SIG-M5 treated with dmso at 0.1 percent for 504 hours (cell line): ENCODE measurements at regions not wholly inside any gene's neighbourhood (a gene's known extent, or its start where the extent isn't known, plus 50 kb on each side); places are given as distances from the start of the nearest gene placed in this dataset.

ENCODE experiments used
- DNase-seq: peaks from one replicate; lab custom pipeline; 2025; ENCODE audit not compliant: unreplicated experiment; lab: John Stamatoyannopoulos, UW

DNA sequence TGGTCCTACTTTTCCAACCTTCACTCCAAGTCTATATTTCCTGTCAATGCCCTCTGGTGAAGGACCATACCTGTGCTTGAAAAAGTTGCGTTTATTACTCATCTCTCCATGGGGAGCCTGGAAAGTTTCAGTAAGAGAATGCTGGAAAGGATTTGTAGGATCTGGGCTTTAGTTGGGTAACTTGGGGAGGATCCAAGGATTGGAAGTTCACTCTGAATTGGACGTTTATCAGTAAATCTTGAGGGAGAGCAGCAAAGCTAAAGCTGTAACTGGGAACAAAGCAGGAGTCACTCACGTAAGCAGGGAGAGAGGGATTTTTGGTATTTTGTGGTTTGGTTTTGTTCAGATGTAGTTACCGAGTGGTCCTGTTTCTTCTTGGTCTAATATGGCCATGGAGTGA, 51.4 kb upstream of the NPVF start:
- no peak for DNase-seq

DNA sequence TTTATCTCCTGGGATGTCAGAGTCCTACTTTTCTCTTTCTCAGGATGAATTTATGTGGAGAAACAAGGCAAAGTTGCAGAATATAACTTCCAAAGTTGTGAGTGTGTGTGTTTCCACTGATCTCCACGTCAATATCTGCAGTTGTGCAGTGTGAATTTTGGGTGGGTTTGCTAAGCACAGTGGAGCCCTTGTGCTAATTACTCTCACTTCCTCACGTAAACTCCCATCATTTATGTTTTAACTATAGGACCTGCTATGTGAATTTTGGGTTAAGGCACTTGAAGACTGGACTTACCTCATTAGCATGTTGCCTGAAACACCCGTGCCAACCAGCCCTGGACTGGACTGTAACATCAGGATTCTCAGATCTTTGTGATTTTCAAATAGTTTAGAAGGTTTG, 51.9 kb upstream of the NPVF start:
- no peak for DNase-seq

DNA sequence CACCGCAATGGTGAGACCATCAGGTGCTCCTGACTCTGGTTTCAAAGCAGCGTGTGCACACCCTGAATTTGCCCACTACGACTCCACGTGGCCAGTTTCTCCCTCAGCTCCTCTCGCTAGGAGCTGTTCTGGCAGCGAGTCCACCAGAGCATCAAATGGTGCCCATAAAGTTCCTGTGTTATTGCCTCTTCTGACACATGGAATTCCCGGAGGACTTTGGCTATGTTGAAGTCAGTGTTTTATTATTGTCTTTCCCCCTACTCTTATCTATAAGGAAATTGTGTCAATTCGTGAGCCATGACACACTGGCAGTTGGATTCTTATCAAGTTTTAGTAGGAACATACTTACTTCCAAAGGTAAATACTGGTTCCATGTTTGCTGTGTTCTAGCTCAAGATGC, 53.9 kb upstream of the NPVF start:
- DNase-seq, result no peak

DNA sequence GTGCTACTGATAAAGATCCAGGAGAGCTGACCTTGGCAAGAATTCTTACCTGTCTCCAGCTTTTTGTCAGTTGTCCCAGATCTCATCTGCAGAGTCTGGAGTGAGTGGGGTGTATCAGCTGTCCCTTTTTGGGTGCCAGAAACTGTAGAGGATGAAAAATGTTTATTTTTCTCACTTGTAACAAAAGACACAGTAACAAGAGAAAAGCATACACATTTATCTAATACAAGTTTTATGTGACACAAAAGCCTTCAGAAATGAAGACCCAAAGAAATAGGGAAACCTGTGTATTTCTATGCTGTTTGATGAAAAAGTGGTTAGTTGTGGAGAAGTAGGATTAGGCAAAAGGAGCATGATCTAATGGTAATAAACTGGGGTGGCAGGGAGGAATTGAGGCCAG, 58.5 kb upstream of the NPVF start:
- no peak for DNase-seq

DNA sequence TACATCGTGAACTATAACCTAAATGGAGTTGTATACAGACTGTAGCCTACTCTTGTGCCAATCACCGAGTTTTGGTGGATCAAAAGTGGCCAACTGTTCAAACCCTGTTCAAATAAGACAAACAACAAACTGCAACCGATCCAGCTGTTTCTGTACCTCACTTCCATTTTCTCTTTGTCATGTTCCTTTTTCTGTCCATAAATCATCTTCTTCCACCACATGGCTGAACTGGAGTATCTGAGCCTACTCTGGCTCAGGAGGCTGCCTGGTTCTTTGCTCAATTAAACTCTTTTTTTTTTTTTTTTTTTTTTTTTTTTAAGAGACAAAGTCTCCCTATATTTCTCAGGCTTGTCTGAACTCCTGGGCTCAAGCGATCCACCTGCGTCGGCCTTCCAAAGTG, 59.0 kb upstream of the NPVF start:
- DNase-seq, result no peak

DNA sequence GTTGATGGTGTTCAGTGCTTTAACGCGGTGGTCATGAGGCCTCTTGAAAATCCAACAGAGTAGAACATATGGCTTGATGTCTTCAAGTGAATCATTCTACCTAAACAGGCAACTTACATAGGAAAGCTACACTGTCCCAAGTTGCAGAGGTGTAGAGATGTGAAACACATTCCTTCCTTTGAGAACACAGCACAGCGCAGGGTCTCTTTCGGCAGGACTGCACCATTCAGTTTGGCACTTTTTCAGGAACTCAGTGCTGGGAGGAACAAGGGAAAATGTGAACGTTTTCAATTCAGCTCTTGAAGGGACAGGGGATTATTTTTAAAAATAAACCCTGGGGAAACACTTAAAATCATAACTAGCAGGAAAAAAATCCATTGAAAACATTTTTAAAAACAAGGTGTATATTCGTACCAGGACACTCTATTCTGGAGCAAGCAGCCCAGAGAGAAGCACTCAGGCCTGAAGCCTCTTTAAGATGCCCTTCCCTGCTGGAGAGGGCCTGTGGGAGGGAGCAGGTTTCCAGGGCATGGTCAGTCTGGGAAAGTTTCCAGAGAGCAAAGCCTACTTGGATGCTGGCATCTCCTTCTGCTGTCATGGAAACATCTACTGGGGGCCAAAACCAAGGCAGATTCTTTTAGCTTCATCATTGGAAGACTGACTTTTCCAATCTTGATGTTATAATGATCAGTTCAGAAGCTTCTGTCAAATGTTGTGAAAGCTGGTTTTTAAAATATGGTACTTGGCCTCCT, 60.4 kb upstream of the NPVF start:
- no peak for DNase-seq

DNA sequence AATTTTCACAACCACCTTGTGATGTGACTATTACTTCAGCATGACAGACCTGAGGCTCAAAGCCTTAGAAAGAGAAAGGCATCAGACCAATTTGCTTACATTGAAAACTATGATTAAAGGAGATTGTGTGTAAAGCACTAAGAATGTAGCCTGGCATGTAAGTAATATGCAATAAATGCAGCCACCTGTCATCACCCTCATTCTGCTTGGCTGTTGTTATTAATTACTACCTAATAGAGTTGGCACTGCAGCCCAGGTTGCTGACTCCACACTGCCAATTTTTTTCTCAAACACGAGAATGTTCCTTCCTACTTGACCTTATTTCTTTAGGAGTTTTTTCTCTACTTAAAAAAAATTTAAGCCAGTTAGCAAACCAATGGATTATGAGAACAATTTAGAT, 61.2 kb upstream of the NPVF start:
- DNase-seq, result no peak

DNA sequence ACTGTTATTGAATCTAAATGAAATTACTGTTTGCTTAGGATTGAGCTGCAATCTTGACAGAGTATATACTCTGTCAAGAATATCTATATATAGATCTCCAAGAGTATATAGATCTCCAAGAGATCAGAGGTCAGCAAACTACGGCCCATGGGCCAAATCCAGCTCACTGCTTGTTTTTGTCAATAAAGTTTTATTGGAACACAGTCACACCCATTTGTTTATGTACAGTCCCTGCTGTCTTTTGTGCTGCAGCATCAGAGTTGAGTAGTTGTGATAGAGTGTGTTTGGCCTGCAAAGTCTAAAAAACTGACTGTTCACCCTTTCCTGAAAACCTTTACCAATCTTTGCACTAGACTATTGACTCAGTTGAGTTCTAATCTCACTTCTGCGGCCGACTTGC, 66.3 kb upstream of the NPVF start:
- no peak for DNase-seq

DNA sequence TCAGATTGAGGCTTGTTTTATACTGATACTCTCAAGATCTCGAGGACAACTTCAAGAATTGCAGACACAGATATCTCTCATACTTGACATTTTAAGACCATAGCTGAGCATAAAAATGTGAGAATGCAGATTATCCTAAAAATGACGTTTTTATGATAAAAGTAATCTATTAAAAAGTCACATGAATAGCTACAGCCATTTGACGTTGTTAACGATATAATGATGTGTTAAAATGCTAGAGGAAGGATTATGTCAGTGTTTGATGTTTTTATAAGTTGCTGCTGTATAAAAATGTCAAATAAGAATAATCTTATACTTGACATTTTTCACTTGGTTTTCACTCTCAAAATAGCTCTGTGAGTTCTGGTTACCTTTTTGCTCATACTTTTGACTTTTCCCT, 67.1 kb upstream of the NPVF start:
- no peak for DNase-seq

DNA sequence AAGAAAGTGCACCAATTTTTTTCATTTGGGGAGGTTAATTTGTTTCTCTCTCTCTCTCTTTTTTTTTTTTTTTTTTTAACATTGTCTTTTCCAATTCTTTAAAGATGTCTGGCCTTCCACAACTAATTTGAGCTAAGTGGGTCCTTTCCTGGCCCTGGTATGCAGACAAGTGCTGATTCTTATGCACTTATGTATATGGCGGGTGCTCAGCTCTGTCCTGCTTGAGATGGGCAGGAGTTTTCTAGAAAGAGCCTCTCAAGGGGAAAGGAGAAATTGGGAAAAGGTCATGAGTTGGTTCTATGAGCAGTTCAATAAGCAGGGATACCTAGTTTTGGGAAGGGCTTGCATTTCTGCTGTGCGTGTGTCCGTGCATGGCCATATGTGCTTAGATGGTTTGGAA, 67.8 kb upstream of the NPVF start:
- no peak for DNase-seq

DNA sequence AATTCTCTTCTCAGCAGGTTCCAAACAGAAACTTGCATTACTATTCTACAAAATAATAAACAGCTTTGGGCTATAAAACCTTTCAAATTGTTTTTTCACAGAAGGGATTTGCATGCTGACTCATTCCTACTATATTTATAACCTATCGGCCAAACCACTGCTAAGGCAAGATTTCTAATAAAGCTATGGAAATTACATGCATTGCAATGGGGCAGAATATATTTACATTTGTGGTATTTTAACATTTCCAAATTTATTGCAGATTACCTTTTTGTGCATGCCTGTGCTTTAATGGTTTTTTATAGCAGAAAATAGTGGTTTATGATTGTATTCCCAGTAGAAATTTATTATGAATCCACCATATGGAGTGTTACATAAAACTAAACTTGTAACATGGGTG, 69.0 kb upstream of the NPVF start:
- DNase-seq, result no peak

DNA sequence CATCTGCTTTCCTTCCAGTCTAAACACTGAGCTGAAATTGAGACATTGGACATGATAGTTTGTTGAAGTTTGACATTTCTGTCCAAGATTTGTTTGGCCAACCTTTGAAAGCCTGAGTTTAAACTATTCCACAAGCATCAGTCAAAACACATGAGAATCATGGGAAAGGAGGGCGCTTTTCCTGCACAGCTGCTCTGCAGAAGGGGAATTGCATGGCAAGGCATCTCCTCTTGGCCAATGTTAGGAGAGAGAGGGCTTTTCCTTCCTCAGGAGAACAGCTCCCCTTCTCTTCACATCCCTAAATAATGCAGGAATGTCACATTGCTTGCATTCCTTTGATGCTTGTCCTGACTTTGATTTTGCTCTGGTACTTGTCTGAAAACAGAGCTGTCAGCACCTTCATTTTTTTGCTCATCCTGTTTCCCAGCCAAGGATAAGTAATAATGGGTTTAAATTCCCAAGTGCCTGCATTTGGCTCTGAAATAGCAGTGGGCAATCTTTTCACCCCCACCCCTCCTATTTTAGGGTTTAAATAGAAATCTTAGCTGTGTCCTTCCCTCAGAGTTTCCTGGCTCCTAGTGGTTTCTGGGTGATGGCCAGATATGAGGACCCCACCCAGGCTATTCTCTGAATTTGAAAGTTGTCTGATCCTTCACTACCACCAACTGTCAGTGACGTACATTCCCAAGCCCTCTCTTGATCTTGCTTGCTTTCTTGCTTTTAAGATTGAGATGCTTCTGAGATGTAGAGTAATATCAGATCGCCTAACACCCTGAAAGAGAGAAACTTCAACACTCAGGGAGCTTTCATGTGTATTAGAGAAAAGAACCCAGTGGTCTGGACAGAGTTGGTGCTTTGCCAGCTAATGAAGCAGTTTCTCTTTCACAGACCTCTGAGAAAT, 75.2 kb upstream of the NPVF start:
- DNase-seq, result no peak

DNA sequence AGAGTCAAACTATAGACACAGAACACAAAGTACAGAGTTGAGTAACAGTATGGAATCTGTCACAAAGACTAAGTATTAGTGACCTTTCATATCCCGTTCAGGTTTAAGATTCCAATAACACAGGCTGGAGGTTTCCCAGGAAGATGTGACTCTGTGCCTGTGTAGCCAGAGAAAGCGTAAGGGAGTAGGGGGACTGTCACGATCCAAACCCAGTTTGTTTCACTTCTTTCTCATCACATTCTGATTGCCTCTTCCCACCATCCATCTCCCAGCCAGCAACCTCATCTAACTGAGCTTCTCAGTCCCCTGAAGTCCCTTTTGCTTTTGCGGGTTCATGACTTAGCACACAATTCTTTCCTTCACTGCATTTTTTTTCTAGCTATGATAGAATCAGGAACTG, 76.4 kb upstream of the NPVF start:
- DNase-seq, result no peak

DNA sequence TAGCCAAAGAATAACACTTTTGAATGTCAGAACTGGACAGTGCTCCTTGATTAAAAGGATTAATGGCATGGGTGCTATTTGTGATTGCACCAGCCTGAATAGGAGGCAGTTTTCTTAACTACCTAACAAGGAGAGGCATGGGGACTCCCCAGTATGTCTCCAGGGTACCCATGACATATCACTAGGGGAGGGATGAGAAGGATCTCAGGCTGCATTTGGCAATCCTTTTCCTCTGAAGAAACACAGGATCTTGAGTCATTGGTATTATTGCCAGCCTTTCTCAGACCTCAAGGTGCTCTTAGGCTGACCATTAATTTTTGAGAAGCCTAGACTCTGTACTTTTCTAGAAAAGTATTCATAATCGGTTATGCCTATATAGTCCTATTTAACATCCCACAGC, 77.5 kb upstream of the NPVF start:
- DNase-seq, result no peak

DNA sequence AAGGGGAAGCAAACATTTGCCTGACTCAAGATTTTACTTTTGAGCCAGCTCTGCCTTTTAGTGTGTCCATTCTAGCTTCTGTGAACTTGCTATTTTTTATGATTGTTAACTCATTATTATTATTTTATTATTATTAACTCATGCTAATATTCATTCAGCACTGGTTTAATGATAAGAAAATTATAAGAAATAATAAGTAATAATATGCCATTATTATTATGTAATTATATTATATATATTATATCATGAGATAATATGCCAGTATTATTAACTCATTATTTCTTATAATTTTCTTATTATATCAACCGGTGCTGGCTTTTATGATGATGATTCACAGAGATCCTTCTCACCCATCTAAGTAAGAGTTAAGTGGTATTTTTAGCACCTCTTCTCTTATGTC, 79.3 kb upstream of the NPVF start:
- no peak for DNase-seq

DNA sequence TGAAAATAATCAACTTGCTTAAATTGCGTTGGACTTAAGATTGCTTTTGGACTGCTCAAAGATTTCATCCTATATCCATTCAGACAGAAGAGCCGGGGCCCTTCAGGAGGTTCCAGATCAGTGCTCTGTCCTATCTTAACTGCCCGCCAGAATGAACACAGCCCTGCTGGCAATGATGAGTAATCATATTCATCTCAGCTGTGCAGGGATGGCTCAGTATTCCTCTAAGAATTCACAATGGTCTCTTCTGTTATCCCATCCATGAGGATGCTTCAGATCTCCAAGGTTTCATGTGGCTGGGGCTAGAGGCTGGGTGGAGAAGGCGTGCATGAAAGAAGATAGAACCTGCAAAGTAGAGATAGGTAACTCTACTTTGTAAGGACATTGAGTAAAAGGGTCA, 80.0 kb upstream of the NPVF start:
- no peak for DNase-seq

DNA sequence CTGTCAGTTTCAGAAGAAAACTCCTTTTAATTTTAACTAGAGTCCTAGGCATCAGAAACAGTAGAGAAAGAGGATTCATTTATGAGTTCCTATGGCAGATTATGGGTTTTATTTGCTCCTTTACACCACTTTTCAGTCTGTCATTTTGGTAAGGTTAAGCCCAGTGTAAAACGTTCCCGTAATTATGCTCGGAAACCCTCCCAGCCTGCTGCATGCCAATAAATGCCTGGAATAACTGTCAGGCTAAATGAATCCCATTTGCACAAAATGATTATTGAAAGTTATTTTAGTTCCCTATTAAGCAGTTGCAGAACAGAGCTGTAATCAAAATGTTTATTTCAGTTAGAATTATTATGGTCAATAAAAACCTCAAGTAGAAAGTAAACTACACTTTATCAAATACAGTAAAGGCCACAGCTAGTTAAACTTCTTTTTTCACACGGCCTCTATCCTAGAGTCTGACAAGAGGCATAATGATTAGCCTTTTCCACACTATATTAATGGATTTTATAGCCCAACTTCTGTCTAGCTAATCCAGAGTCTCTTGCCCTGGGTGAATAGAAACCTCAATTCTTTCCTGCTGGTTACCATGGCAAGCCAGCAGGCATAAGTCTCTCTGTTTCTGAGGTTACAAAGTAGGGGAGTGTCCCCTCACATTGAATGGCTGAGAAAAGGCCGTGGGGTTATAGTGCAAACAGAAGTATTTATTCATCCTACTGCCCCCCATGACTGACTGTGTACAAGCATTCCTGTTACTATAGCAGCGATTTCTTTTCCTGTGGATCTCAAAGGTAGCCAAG, 80.8 kb upstream of the NPVF start:
- no peak for DNase-seq

DNA sequence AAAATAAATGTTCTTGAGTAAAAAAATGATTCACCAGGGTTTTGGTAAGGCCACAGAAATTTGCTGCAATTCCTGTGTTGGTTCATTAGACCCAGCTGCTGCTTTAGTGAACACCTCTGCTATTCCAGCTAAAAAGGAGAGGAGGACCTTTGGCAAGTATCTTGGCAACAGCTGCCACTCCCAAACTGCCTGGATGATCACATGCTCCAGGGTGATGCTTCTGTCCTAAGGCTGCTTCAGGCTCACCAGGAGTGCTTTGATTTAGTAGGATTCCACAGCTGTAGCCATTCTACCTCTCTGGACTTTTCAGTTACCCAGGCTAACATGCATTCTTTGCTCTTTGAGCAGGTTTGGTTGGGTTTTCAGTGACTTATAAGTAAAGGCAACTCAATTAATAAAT, 82.6 kb upstream of the NPVF start:
- no peak for DNase-seq

DNA sequence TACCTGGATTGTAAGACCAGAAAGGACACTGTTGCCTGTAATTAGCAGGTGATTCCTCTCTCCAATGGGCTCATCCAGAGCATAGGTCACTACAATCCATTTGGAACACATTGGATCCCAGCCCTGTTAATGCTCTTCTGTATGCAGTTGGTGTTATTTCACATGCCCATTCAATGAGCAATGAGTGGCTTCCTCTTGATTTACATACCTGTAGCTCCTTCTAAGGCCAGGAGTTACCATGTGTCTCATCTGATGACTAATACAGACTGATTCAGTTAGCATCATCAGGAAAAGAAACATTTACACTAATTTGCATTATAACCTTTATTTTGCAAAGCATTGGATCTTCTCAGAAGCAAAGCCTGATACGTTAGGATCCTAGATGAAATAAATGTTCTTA, 83.1 kb upstream of the NPVF start:
- no peak for DNase-seq

DNA sequence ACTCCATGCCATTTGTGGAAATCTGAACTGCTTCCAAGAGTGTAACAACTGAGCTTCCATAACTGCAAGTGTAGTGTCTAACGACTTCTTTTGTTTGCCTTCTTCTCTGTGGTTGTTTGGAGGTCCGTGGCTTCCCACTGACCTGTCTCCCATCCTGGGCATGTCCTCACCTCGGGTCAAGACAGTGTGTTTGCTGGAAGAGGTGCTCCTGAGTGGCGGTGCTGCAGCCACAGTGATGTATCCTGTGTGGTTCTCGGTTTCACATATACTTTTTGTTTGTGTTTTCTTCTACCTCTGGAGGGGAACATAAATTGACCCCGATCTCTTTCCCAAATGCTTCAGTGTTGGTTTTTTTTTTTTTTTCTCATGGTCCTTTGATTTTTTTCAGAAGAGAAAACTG, 84.7 kb upstream of the NPVF start:
- DNase-seq, result no peak

DNA sequence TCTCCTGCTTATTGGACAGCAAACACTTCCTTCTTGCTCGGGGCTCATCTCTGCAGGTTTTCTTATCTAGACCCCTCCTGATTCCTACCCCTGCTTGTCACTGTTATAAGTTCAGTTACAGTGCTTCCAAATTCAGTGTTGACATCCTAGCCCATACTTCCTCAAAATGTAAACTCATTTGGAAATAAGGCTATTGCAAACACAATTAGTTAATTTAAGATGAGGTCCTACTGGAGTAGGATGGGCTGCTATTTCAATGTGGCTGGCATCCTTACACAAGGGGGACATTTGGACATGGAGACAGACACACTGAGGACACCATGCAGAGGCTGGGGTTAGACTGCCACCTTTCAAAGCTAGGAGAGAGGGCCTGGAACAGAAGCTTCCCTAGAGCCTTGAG, 85.2 kb upstream of the NPVF start:
- DNase-seq, result peak; percentile 14
